Pons (tissue), 1 donor: ENCODE measurements at regions not wholly inside any gene's neighbourhood (a gene's known extent, or its start where the extent isn't known, plus 50 kb on each side); places are given as distances from the start of the nearest gene placed in this dataset.

Experiments used
- DNase-seq: peaks from one replicate; pipeline ENCODE4 v3.0.0-alpha.2; 2016; ENCODE audit warnings: low spot score

DNA sequence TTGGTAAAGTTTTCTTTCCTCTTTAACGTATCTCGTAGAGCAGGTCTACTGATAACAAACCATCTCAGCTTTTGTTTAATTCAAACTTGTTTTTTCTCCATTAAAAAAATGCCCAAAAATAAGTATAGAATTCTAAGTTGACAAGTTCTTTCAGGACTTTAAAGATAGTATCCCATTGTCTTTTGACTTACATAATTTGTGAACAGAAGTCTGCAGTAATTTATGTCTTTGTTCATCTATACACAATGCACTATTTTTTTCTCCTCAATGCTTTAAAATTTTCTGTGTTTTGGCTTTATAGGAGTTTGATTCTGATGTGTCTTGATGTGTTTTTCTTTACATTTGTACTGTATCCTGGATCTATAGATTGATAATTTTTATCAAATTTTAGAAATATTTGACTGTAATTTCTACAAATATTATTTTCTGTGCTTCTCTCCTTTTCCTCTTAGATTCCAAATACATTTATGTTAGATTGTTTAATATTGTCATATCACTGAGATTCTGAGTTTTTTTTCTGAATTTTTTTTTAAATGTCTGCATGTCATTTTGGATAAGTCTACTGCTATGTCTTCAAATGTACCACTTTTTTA is 143.3 kb downstream of the FTCDNL1 start:
- no peak for DNase-seq

DNA sequence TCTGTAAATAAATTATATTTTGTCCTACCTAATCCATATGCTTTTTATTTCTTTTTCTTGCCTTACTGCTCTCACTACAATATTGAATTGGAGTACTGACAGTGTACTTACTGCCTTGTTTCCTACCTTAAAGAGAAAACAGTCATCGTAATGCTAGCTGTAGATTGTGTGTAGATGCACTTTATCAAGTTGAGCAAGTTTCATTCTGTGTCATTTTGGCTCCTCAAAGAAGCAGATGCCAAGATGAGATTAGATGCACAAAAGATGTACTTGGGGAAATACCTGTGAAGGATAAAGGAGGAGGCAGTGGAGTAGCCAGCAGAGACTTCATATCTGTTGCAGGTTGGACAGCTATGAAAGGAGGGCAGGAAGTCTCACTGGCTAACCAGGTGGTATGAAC is 145.5 kb downstream of the FTCDNL1 start:
- no peak for DNase-seq

DNA sequence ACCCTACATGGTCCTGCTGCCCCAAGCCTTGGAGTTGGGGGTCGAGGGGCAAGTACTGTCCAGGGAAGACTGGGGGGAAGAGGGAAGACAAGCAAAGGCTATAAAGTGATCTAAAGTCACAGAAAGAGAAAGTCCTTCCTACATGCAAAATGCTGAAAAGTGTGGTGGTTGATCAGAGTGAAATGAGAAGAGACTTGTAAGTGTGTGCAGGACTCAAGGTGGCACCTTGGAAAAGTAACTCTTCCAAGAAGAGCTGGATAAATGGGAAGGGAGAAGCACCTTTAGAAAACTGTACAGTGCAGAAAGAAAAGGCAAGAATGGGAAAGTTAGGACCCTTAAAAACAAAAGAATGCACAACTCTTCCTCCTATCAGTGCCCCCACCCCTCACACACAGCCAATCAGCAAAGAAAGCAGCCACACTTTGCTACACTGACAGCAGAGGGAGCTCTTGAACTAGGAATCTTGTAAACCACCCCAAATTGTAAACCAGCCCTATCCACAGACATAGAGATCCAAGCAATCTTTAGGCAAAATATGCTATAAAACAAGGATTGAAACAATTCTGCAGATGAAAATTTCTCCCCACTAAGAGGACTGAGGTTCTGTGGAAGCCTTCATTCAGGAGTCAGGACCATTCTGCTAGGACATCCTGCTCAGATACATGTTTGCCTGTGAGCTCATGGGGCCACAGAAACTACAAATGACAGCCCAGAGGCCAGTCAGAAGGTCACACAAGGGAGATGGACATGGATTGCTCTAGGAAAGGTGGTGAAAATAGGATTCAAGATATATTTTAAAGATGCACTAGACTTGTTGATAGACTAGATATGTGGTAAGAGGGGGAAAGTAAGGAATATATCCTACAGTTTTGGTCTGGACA is 146.4 kb downstream of the FTCDNL1 start:
- peak; percentile 64 for DNase-seq

DNA sequence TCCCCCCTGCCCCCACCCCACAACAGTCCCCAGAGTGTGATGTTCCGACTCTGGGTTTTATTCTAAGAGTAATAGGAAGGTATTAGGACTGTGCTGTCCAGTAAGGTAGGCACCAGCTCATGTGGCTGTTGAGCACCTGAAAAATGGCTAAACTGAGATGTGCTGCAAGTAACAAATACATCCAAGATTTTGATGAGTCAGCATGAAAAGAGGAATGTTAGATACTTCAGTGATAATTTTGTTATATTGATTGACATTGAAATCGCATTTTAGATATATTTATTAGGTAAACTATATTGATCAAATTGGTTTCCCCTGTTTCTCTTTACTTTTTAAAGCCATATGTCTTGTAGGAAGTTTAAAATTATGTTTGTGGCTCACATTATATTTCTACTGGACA is 147.8 kb downstream of the FTCDNL1 start:
- no peak for DNase-seq

DNA sequence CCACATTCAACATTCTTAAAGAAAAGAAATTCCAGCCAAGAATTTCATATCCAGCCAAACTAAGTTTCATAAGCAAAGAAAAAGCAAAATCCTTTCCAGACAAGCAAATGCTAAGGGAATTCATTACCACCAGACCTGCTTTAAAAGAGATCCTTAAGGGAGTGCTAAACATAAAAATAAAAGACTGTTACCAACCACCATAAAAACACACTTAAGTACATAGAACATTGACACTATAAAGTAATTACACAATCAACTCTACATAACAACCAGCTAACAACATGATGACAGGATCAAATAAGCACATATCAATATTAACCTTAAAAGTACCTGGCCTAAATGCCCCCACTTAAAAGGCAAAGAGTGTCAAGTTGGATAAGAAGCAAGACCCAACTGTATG is 153.5 kb downstream of the FTCDNL1 start:
- no peak for DNase-seq

DNA sequence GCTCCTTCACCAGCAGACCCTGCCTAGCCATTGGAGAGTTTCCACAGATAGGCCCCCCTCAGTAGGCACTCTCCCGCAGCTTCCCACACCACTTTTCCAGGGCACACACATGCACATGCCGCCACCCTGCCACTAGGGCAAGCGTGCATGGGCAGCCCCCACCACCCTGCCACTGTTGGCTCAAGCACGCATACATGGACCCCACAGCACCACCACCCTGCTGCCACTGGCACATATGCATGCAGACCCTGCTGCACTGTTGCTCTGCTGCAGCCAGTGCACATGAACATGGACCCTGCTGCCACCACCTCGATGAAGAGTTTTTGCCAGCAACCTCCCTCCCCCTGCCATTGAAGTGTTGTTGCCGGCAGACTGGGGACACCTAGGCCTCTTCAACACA is 154.9 kb downstream of the FTCDNL1 start:
- no peak for DNase-seq

DNA sequence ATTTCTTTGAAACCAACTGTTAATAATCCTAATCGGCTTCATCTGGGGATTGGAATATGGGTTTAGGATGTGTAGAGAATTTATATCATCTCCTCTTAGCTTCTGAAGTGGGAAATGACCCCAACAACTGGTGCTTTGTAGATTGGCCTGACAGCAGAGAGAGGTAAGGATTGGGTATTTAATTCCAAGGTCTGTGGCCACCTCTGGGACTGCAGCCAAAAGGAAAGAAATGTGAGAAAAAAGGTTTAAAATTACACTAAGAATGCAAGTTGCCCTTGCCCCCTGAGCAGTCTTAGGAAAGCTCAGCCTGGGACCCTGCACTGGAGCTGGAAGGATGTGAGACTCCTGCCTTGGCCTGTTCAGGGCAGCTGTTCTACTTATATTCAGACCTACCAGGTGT is 157.1 kb downstream of the FTCDNL1 start:
- DNase-seq, result no peak

DNA sequence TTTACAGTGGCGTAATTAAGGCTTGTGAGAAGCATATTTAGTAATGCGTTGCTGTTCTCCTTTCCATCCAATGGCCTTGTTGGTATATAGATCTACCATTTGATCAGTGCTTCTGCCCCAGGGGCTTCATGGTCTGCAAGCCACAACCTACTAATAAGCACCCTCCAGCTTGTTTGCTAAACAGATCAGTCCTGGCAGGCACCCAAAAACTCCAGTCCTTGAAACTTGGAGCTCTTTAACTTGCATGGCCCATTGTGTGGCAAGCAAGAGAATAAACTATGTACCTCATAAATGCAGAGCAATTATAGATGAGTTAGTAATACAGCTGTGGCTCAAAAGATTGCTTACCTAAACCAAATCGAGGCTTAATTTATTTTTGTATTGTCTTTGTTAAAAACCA is 158.5 kb downstream of the FTCDNL1 start:
- no peak for DNase-seq

DNA sequence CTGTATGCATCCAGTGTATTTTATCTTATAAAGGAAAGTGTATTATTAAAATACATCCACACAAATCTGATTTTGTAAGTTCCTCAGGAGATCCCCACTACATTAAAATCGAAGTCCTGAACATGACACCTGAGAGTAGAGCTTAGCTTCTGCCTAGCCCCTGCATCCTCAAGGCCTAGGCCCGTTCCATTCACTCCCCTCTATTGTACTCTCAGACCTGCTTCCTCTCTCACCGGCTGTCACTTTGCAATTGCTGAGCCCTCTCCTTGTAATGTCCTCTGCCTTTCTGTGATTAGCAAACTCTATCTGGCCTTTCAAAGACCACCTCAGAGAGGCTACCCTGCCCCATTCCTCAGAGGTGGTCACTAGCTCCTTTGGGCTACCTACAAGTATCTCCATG is 160.8 kb downstream of the FTCDNL1 start:
- no peak for DNase-seq

- no peak for DNase-seq
Observed at GRCh38 chr2:199685669-199686068, 165.3 kb downstream of the FTCDNL1 start.

DNA sequence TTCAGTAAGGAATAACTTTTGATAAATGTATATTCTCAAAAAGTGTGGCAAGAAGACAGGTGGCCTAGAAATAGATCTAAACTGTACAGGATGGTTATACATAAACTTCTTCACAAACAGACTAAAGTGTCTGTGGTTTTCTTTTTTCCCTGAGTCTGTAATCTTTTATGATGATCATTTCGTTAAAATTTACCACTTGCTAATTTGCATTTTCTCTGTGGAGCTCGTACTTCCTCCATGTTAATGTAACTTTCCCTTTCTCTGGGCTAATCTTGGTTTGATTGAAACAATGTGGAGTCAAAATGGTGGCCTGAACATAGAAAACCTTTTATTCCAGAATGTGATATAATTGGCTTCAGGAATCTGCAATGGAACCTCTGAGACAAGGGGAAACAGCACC is 166.2 kb downstream of the FTCDNL1 start:
- no peak for DNase-seq

DNA sequence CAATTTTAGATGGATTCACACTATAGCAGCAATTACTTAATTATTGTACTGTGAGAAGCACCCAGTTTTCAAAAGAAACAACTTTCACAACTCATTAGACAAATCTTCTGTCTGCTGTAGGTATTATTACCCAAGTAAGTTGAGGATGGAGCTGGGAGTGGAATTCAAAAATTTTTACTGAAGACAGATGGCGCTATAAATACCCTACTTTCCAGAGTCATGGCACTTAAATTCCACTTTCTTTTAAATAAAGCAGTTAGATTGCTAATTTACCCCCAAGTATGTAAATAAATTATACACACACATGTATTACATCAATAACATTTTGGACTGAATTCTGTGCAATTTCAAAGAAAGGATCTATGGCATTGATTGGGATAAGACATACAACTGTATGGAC is 166.8 kb downstream of the FTCDNL1 start:
- DNase-seq, result no peak

DNA sequence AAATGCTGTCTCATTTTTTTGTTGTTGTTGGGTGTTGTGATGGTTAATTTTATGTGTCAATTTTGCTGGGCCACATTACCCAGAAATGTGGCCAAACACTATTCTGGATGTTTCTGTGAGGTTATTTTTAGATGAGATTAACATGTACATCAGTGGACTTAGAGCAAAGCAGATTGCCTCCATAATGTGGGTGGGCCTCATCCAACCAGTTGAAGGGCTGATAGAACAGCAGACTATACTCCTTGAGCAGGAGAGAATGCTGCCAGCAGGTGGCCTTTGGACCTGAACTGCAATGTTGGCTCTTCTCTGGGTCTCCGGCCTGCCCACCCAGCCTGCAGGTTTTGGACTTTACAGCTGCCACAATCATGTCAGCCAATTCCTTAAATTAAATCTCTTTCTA is 169.0 kb downstream of the FTCDNL1 start:
- DNase-seq, result no peak

- DNase-seq, result no peak
Observed at GRCh38 chr2:199680482-199680881, 170.5 kb downstream of the FTCDNL1 start.

GRCh38 chr2:199679883-199680282 is 171.1 kb downstream of the FTCDNL1 start:
- no peak for DNase-seq

- DNase-seq, result no peak
Observed at GRCh38 chr2:199677881-199678280, 173.1 kb downstream of the FTCDNL1 start.

GRCh38 chr2:199668645-199669044 is 182.3 kb downstream of the FTCDNL1 start:
- no peak for DNase-seq

DNA sequence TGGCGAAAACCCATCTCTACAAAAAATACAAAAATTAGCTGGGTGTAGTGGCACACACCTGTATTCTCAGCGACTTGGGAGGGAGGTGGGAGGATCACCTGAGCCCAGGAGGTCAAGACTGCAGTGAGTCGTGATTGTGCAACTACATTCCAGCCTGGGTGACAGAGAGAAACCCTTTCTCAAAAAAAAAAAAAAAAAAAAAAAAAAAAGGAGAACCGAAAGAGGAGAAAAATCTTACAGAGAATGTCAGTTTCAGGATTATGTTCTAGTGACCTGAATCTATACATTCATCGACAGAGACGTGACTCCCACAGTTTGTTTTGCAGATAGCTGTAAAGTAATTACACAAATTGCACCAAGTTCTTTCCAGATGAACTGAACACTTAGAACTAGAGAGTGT is 187.8 kb downstream of the FTCDNL1 start:
- DNase-seq, result no peak

GRCh38 chr2:199662255-199662654 is 188.7 kb downstream of the FTCDNL1 start:
- DNase-seq, result no peak

GRCh38 chr2:199660167-199660566 is 190.8 kb downstream of the FTCDNL1 start:
- no peak for DNase-seq

GRCh38 chr2:199659207-199659606 is 191.8 kb downstream of the FTCDNL1 start:
- peak; percentile 23 for DNase-seq

DNA sequence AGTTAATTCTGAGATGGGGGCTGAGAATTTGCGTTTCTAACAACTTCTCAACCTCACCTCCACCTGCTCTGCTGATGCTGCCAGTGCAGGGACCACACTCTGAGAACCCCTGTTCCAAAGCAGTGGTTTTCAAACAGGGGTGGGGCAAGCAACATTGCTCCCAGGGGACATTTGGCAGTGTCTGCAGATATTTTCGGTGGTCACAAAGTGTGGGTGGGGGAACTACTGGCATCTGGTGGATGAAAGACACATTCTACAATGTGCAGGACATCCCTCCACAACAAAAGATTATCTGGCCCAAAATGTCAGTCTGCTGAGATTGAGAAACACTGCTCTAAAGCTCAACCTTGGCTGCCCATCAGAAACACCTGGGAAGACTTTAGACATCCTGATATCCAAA is 188.7 kb upstream of the SATB2 start:
- no peak for DNase-seq

GRCh38 chr2:199631129-199631528 is 173.4 kb upstream of the SATB2 start:
- no peak for DNase-seq

DNA sequence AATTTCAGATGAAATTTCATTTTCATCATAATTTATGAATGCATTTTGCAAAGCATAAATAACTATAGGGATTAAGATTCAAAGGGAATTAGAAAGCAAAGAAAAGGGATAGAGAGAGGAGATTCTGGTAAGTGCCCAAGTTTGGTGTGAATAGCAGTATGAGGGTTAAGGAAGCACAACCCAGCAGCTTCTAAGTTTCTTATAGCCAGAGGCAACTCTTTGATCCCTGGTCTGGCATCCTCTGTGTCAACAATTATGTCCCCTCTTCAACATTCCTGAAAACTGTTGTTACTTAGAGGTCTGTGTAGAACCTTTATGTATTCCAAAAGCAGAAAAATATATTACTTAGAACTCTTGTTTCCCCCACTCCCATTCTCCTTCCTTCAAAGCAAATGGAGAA is 171.6 kb upstream of the SATB2 start:
- no peak for DNase-seq
